NCI-H1694 treated with DMSO at 0.1 percent for 48 hours (cell line): ENCODE measurements at regions not wholly inside any gene's neighbourhood (a gene's known extent, or its start where the extent isn't known, plus 50 kb on each side); places are given as distances from the start of the nearest gene placed in this dataset.

ENCODE experiments used
- DNase-seq: peaks from one replicate; lab custom pipeline; 2025; lab: John Stamatoyannopoulos, UW

DNA sequence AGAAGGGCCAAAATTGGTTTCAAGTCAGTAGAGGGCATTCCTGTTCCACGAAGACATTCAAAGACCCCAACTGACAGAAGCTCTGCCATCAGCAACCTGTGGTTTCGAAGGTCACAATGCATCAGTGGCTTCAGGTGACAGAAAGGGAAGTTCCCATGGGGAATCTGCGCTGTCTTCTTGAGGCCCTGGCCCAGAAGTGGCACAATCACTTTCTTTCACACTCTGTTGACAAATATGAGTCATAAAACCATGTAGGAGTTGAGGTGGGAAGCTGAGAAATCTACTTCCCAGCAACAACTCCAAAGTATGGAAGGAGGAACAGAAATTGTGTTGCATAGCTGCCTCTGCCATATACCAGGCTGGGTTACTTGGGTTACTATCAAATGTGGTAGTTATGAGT, 621.1 kb upstream of the FANCL start:
- no peak for DNase-seq

DNA sequence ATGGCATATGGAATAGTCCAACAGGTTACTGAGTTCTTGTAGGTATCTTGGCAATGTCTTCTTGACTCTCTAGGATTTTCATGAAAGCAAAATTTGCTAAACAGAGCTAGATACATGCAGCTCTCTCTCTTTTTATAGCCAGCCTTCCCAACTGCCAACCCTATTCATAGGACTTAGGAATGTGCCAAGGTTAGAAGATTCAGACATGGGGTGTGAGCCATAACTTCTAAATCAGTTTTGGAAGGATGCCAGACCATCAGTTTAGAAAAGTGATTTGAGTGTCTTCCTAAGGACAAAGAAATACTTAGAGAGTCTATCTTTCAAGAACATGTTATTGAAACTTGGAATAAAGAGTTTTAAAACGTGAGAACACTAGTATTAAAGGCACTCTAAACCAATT, 619.5 kb upstream of the FANCL start:
- DNase-seq, result no peak

DNA sequence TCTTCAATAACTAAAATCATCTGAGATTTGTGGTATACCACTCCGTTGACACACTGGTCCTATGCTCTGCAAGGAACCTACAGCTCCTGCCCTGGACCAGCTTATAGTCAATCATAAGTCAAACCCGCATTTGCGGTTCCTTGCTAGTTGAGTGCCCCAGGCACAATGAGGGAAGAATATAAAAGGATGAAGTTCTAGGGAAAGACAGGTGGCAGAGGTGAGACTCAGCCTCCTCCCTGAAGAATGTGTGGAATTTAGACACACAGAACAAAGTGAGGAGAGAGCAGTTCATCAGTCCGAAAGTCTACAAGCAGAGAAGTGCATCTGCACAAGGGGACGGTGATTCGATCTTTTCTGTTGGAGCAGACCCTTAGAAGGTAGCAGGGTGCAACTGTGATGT, 615.0 kb upstream of the FANCL start:
- no peak for DNase-seq

DNA sequence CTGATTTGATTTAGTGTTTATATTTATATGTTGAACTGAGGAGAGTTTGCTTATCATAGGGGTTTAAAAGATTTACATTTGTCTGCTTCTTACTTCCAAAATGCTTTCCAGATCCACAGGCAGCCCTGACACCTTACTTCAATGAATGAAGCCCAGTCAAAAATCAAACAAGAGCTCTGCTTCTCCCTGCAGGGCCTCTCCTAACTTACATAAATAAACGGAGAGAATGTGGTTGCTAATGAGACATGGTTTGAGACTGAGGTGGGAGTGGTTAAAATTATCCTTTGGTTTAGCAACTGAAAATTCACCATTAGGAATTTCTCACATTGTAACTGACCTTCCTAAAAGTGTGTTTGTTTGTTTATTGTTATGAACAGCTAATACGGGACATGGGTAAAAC, 612.3 kb upstream of the FANCL start:
- DNase-seq, result no peak

DNA sequence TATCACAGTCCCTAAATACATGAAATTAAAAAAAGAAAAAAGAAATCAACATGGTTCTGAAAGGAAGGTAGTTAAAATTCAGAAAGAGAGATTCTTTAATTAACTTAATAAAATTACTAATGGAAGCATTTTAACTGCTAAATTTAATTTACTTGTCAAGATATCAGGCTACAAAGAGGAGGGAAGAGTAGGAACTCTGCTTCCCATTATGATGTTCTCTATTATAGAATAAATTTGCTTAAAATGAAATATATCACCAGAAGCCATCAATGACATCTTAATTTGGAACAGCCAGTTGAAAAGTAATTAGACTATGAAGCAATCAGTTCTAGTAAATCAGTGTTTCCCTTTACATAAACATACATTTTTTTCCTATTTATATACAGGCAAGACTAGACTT, 611.8 kb upstream of the FANCL start:
- DNase-seq, result no peak

DNA sequence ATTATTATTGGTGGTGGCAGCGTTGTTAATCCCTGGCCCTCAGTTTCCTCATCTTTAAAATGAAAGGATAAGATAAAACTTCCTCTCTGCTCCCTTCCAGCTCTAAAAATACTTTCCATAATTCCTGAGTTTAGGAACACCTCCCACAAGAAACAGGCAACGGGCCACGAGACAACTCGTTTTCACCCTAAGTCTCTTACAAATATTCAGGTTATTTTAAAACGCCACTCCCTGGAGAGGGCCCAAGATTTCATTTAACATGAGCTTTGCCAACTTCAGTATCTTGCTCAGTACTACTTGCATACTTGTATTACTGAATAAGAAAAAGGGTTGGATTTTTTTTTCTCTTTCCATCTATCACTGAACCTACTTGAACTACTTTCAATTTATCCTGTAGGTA, 611.1 kb upstream of the FANCL start:
- no peak for DNase-seq

DNA sequence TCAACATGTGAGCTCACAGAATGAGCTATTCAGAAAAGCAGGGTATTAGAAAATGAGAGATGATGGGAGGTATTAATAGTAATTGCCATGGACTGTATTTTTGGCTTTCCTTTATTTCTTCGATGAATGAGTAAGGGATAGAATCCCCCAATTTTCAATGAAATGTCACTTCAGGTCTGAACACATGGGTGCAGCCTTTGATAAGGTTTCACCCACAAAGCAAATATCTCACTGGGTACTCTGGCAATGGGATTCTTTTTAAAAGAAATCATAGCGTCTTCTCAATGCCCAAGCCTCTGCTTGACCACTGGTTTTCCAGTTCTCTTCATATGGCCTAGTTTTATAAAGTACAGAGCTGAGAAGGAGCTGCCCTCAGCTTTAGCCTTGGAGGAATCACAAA, 610.5 kb upstream of the FANCL start:
- DNase-seq, result no peak

DNA sequence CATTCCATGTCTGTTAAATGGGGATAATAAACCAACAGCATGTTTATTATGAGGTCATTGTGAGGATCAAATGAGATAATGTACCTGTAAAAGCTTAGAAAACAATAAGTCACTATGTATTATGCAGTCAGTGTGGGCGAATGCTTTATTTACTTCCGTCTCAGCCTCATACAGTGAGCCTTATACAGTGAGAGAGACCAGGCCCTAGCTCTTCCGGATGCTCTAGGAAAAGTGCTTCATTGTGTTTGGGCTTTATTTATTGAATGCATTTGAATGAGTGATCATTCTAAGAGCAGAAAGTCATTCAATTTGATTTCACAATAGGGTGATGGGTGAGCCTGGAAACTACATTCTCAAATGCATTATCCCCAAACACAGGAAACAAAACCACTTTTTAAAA, 603.9 kb upstream of the FANCL start:
- DNase-seq, result no peak

DNA sequence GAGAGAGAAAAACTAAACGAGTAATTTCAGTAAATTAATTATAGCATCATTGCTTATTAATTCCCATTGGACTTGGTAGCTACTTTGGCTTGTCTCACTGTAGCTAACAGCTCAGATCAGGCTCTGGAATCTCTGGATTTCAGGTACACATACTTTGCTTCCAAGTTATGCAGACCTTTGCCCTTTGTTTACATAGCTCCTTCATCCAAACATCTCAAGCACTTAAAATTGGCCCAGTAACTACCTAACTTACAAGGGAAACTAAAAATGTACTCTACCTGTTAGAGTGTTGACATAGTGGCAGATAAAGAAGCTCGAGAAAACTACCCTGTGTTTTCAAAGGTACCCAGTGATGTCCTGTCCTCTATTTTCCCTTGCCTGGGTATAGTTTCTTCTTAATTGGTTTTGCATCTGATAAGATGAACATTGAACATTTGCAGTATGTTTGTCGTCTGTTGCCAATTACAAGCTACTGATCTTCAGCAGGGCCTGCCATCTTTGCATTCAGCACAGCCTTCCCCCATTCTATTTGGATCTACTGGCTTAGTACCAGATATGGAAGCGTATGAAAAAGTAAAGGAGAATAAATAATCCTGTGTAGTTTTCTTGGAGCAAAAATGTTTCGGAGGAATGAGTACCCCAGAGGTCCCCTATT, 601.5 kb upstream of the FANCL start:
- DNase-seq, result no peak

DNA sequence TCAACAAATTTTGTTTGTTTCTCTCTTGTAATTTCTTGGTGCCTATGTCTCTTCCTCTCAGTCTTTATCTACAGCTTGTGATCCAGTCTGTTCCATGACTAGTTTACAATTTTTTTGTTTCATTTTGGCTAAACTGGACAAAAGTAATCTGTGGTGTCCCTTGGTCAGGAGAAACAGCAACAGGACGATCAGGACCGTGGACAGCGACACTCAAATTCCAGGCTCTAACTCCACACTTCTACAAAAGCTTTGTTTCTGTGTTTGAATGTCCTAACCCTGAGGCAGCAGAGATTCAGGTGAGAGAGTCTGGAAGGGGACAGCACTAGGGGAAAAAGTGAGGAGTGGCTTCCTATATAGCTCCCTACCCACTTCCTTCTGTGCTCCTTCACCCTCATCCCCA, 593.3 kb upstream of the FANCL start:
- DNase-seq, result no peak

DNA sequence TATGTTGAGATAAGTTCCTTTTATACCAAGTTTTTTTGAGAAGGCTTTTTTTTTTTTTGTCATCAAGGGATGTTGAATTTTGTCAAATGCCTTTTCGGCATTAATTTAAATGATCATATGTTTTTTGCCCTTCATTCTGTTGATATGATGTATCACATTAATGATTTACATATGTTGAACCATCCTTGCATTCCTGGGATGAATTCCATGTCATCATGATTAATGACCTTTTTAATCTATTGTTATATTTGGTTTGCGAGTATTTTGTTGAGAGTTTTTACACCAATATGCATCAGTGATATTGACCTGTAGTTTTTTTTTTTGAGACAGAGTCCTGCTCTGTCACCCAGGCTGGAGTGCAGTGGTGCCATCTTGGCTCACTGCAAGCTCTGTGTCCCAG, 585.7 kb upstream of the FANCL start:
- DNase-seq, result no peak

DNA sequence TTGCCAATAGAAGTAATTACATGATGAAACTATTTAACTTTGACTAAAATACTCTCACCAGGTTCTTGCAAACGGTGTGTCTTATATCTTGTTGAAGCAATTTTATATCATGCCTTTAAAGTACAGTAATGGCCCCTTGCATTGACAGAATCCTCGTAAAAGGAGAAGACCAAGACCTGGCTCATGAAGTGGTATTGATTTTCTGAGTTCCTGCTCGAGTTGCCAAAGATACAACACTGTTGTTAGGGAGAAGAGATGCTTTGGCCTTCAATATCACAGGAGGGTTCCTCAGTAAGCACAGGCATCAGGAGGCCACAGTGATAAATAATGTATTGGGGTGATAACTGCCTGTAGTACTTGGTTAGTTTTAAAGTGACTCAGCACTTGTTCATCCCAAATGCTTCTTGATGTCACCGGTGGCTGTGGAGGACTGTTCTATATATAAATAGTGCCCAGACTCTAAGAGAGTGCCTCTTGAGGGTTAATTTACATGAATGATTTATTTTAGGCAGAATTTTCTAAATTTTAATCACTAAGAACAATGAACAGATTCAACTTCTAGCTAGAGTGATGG, 571.7 kb upstream of the FANCL start:
- DNase-seq, result no peak

DNA sequence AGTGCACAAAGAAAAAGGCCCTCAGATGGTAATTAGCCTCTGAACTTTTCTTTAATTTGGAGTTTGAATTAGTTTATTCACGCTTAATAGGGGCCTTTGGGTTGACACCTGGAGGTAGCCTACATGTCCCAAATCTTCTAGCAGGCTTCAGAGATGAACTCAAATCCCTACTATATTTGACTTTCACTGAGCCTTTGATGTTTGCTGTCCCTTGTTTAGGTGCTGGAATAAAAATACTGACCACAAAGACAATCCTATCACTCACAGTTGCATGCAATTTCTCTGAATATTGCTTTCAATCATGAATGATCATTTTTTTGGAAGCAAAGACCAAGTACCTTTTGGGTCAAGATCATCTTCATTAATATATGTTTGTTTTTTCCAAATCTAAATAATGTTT, 564.0 kb upstream of the FANCL start:
- DNase-seq, result no peak

DNA sequence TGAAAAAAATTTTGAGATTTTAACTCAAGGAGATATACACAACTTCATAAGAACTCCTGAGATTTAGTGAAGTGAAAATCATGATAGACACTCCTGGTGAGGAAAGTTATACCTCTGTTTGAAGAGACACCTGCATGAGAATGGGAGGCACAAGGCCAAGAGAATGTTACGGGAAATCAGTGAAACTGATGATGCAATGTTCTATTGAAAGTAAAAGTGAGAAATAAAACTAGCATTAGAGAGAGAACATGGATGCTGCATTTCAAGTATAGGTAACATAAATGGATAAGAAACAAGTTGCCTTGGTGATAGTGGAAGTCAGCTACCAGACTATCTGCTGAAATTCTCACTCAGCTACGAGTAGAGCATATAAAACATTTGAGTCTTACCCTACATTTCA, 562.1 kb upstream of the FANCL start:
- DNase-seq, result no peak

DNA sequence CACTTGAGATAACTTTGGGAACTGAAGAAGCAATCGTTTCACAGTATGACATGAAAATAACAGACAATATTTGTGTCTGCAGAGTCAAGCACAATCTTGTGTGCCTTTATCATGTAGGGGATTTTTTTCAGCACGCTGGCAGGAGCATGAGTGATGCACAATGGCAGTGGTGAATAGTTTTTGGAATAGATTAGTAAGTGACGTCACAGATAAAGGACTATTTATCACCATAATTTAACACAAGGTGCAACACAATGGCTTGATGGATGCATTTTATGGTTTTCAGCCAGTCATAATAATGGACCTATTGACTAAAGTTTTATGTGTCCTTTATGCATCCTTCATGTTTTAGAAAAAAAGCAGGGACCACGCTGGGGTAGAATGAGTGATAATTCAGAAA, 559.8 kb upstream of the FANCL start:
- no peak for DNase-seq

DNA sequence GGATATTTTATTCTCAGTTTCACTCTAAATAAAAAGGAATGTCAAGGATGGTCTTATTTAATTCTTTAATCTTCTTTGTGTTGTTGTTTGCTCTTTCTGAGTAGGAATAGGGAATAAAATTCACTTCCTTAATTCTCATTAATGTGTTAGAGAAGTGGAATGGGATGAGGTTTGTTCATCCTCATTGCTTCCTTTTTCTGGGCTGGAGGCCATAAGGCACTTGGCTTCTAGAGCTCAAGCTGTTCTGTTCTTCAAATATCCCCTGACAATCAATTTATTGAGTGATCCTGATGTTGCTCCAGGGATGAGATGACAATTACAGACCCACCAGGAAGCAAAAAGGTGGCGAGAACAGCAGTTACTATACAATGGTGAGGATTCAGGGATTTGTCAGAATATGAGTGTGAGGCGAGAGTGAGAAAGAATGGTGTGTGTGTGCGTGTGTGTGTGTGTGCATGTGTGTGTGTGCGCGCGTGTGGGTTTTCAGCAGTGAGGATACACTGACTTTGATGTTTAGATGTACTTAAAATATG, 557.6 kb upstream of the FANCL start:
- no peak for DNase-seq

DNA sequence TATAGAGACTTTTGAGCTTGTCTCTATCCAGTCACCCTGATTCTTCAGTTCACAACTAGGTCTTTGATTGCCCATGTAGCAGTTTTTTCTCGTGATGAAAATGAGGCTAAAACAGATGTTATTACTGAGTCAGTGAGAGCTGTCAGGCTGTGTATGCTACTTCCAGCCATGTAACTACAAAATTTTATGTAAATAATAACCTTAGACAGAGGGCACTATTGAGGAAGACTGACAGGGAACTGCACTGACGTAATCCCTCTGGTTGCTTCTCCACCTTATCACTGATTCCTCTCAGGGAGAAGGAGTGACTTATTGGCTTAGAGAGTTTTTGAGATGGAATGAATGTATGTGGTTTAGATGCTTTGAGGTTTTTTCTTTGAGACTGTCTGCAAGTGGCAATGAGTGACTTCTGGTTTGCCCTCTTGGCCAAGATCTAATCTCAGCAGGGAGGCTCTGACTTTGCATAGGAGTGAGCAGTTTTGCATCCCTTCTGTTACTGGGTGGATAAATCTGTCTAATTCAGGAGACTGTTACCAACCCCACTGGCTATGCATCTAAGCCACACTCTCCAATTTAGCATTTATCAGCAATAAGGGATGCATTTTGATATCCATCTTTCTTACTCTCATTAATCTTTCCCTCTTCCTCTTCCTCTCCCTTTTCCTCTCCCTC, 555.2 kb upstream of the FANCL start:
- no peak for DNase-seq

DNA sequence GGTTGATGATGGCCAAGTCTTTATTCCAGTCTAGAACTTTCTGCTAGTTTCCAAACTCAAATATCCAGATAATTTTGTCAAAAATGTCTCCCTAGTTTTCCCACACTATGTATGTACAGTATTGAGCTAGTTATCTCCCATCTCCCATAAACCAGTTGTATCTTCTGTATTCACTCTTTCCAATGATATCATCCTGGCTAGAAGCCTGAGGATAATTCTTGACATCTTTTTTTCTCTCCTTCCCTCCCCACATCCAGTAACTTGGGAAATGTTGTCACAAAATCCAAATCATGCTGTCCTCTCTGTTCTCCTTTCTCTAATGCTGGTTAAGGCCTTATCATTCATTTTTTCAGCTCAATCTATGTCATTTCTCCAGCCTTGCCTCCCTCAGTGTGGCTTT, 553.8 kb upstream of the FANCL start:
- DNase-seq, result no peak

DNA sequence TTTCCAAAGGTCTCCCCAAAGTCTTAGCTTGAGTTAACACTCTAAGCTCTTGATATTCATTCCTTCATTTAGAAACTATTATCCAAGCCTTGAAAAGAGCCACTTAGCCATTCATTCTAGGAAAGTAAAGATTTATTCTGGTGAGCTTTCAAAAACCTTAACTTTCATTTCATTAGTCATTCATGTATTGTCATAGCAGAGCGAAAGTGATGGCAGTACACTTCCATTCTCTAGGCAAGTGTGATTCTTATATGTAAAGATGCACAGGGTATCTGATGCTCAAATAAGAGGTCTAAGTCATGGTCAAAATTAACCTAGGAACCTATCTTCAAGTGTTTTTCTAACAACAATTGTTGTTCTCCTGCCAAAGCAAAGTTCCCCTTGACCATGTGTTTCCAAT, 553.0 kb upstream of the FANCL start:
- no peak for DNase-seq

DNA sequence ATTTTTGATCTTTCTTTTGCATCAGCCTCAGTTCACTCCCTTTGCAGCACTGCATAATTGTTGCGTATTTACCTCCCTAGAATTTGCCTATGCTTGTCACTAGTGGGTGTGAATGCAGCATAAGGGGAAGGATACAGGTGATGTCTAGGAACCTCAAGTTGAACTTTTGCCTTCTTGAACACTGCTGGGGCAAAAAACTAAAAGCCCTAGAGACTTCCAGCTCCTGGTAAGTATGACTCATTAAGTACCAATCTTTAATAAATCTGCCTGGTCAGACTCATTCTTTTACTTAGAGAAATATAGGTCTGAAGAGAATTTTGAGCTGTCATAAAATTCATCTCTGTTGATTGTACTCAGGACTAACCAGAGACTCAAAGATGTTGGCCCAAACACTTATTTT, 547.3 kb upstream of the FANCL start:
- no peak for DNase-seq

DNA sequence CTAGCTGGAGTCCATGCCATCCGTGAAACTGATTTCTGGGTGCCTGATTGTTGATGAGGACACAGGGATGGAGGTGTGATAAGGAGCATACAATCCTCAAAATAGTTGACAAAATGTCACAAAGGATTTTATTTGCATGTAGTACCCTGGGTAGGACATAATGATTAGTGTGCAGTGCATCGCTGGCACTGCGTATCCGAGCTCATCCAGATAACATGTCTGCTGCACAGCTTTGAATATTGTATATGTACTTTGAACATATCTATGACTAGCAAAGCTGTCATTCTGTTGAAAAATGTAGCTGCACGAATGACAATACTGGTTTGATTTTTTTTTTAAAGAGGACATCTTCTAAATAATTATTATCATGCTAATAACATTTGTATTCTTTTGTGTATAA, 529.7 kb upstream of the FANCL start:
- DNase-seq, result no peak

DNA sequence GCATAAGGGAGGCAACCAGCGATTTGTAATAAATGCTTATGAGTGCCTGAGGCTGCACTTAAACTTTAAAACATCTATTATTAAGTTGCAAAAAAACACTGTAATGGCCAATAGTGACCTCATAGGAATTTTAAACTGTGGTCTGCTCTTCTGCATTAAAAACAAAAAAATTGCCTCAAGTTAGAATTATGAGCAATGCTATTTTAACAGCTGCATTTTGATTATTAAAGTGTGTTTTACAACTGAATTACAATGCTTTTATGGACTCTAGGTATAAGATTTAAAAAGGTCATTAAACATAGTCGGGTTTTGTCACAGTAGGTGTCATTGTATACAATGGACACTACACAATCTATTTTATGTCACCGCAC, 528.7 kb upstream of the FANCL start:
- DNase-seq, result no peak

DNA sequence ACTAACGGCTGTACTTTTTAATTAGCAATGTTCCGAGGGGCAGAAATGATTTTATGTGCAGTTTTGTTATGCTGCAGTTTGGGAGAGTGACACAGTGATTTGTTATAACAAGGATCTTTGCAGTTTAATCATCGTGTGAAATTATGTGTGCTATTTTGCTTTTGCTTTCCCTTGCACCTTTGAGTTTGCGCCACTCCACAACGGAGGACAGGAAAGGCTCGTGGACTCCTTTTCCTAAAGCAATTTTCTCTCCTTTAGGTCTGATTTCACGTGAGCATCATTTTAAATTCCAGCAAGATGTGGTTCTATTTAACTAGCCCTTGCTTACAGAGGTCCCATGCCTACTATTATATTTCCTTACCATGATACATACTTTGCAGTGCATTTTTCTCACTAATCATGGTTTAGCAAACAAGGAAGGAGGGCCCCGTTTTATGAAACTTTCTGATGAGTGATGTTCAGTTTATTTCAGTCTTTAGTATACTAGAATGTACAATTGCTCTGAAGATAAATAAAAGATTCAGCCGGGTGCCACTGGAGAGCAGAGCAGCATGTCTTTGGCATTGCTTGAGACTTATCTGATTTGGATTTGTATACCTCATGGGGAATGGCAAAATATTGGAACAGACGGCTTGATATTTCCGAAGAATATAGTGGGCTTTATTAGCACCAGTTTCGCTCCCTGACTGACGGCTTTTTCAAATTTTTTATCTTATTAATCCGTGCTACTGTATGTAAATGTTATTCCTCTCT, 528.2 kb upstream of the FANCL start:
- DNase-seq, result no peak
